Neural progenitor cell (in vitro differentiated cells): ENCODE measurements at regions not wholly inside any gene's neighbourhood (a gene's known extent, or its start where the extent isn't known, plus 50 kb on each side); places are given as distances from the start of the nearest gene placed in this dataset. TPM values are rescaled to one million over a fixed set of nuclear protein-coding genes. Genes with fewer than 3 reads are reported as not detected.

Experiments
- DNase-seq: peaks from one replicate; pipeline ENCODE4 v3.0.0-alpha.2; 2016; ENCODE audit warnings: low spot score
- H2AFZ ChIP-seq: fragments of 200-600 bp; sonication (generic); replicated peaks from 2 replicates; pipeline ENCODE4 v1.6.1; 2016; ENCODE audit warnings: antibody characterized with exemption
- H3F3A ChIP-seq: fragments of 200-600 bp; sonication (generic); 2 replicates; pipeline ENCODE4 v1.6.1; 2016; ENCODE audit warnings: antibody characterized with exemption, low read depth
- H3K27ac ChIP-seq: fragments of 200-600 bp; sonication (generic); 2 replicates; pipeline ENCODE4 v1.5.1; 2016; ENCODE audit warnings: mild to moderate bottlenecking
- H3K27me3 ChIP-seq: fragments of 200-600 bp; sonication (generic); 2 replicates; pipeline ENCODE4 v1.6.1; 2016; ENCODE audit warnings: mild to moderate bottlenecking, moderate library complexity
- H3K36me3 ChIP-seq: fragments of 200-600 bp; sonication (generic); 2 replicates; pipeline ENCODE4 v1.5.1; 2016
- H3K4me1 ChIP-seq: fragments of 200-600 bp; sonication (generic); 2 replicates; pipeline ENCODE4 v1.6.1; 2016; ENCODE audit warnings: mixed run types
- H3K4me2 ChIP-seq: fragments of 200-600 bp; sonication (generic); 2 replicates; pipeline ENCODE4 v1.6.1; 2016
- H3K4me3 ChIP-seq: fragments of 200-600 bp; sonication (generic); 2 replicates; pipeline ENCODE4 v1.5.1; 2016
- H3K79me2 ChIP-seq: fragments of 200-600 bp; sonication (generic); 2 replicates; pipeline ENCODE4 v1.6.1; 2016; ENCODE audit warnings: low read depth
- H3K9ac ChIP-seq: fragments of 200-600 bp; sonication (generic); 2 replicates; pipeline ENCODE4 v1.6.1; 2016
- H3K9me3 ChIP-seq: fragments of 200-600 bp; sonication (generic); 2 replicates; pipeline ENCODE4 v1.5.1; 2016; ENCODE audit warnings: low read depth
- H4K20me1 ChIP-seq: fragments of 200-600 bp; sonication (generic); 2 replicates; pipeline ENCODE4 v1.6.1; 2016; ENCODE audit warnings: low read depth
- H3K27ac Mint-ChIP-seq: 3 replicates; pipeline ENCODE4 v1.8.0; 2021; ENCODE audit warnings: mixed read lengths
- H3K27me3 Mint-ChIP-seq: 2 replicates; pipeline ENCODE4 v1.8.0; 2022; ENCODE audit warnings: low read depth, mild to moderate bottlenecking, inconsistent platforms, moderate library complexity, mixed read lengths; ENCODE audit not compliant: insufficient read depth
- H3K36me3 Mint-ChIP-seq: 3 replicates; pipeline ENCODE4 v1.8.0; 2021; ENCODE audit warnings: mixed read lengths
- H3K4me1 Mint-ChIP-seq: 3 replicates; pipeline ENCODE4 v1.8.0; 2021; ENCODE audit warnings: mixed read lengths
- H3K4me3 Mint-ChIP-seq: 3 replicates; pipeline ENCODE4 v1.8.0; 2021; ENCODE audit warnings: mild to moderate bottlenecking, moderate library complexity, mixed read lengths
- H3K9me3 Mint-ChIP-seq: 3 replicates; pipeline ENCODE4 v1.8.0; 2020; ENCODE audit warnings: mixed read lengths
- CTCF ChIP-seq: fragments of 200-600 bp; sonication (generic); IDR thresholded peaks from 2 replicates; pipeline ENCODE4 v1.5.1; 2017; ENCODE audit warnings: antibody characterized with exemption, mild to moderate bottlenecking
- EZH2 ChIP-seq: fragments of 200-600 bp; sonication (generic); IDR thresholded peaks from 2 replicates; pipeline ENCODE4 v1.6.1; 2017; ENCODE audit warnings: antibody characterized with exemption, mild to moderate bottlenecking, moderate library complexity
- microRNA-seq: library from miRNA; unstranded; fragments of <30 nt; microRNA quantifications from one replicate; pipeline ENCODE4, GENCODE V29; 2016
- small RNA-seq: library from RNA; depleted of rRNA; stranded (forward); fragments of <200 nt; gene quantifications from one replicate; pipeline ENCODE3, GENCODE V24; 2015

GRCh38 chrX:6279277-6279909, 50.7 kb upstream of the NLGN4X start:
- Mint-ChIP-seq H3K27me3 (peaks cover 2% of the 10 kb centered on the region), H3K4me3 (no peak overlapping the region), H3K4me1 (peaks cover 16% of the 10 kb centered on the region), H3K9me3 (peaks cover 6% of the 10 kb centered on the region), H3K27ac (no peak overlapping the region), H3K36me3 (no peaks in the 10 kb centered on the region)
- Histone ChIP-seq H3K27me3 (no peaks in the 10 kb centered on the region), H3K4me3 (no peak overlapping the region), H3K36me3 (no peaks in the 10 kb centered on the region), H3F3A (no peaks in the 10 kb centered on the region), H3K27ac (no peak overlapping the region), H3K9me3 (no peaks in the 10 kb centered on the region), H2AFZ (peak overlapping the region; percentile 64), H3K9ac (no peak overlapping the region), H3K4me2 (no peak overlapping the region), H4K20me1 (no peaks in the 10 kb centered on the region), H3K79me2 (no peaks in the 10 kb centered on the region), H3K4me1 (peaks cover 8% of the 10 kb centered on the region)
- TF ChIP-seq EZH2: no peak
- TF ChIP-seq CTCF: no peak
- no peak for DNase-seq

Small RNA genes in the stretch of these regions (microRNA-seq; reads per million reads assigned to microRNA genes)
- not detected for gene MIR4770

Small RNA genes in the stretch of these regions (small RNA-seq; reads per million reads assigned to genes)
- not detected for gene MIR4770
